ENCODE measurements at regions not wholly inside any gene's neighbourhood (a gene's known extent, or its start where the extent isn't known, plus 50 kb on each side); places are given as distances from the start of the nearest gene placed in this dataset.

- TF ChIP-seq CTCF (IDR thresholded peaks at IDR 0.05) (no peak), POLR2A (IDR thresholded peaks at IDR 0.05) (no peak)
These were observed 146.8 kb downstream of the CYP26A1 start for GRCh38 chr10:93220296-93221170.
